PC-9 (cell line): ENCODE measurements at regions not wholly inside any gene's neighbourhood (a gene's known extent, or its start where the extent isn't known, plus 50 kb on each side); places are given as distances from the start of the nearest gene placed in this dataset.

Experiments used
- EZH2 ChIP-seq: fragments of 200-600 bp; sonication (generic); IDR thresholded peaks from 2 replicates; pipeline ENCODE4 v1.8.0; 2017; ENCODE audit warnings: antibody characterized with exemption, low read depth
- TF ChIP-seq, protein P1 (sequence below): fragments of 200-600 bp; sonication (generic); conservative IDR thresholded peaks from 2 replicates; pipeline ENCODE4 v1.6.1; 2017; ENCODE audit warnings: mixed run types, antibody characterized with exemption, mild to moderate bottlenecking, moderate library complexity

GRCh38 chr20:60900618-60901017 lies 351.4 kb upstream of the CDH4 start:
- TF ChIP-seq, protein P1, sequence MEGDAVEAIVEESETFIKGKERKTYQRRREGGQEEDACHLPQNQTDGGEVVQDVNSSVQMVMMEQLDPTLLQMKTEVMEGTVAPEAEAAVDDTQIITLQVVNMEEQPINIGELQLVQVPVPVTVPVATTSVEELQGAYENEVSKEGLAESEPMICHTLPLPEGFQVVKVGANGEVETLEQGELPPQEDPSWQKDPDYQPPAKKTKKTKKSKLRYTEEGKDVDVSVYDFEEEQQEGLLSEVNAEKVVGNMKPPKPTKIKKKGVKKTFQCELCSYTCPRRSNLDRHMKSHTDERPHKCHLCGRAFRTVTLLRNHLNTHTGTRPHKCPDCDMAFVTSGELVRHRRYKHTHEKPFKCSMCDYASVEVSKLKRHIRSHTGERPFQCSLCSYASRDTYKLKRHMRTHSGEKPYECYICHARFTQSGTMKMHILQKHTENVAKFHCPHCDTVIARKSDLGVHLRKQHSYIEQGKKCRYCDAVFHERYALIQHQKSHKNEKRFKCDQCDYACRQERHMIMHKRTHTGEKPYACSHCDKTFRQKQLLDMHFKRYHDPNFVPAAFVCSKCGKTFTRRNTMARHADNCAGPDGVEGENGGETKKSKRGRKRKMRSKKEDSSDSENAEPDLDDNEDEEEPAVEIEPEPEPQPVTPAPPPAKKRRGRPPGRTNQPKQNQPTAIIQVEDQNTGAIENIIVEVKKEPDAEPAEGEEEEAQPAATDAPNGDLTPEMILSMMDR = no peak
- no peak for TF ChIP-seq EZH2
